Cardiac fibroblast (primary cell): ENCODE measurements at regions not wholly inside any gene's neighbourhood (a gene's known extent, or its start where the extent isn't known, plus 50 kb on each side); places are given as distances from the start of the nearest gene placed in this dataset.

ENCODE experiments used
- DNase-seq, 2 donors: peaks; one replicate each; pipeline versions ENCODE4 v3.0.0 to v3.0.0-alpha.2; 2010; ENCODE audit warnings: low read depth in 2 of 2
- H3K4me3 ChIP-seq, 2 donors: replicated peaks in 1 of 2; 1 replicate in 1 of 2; 2 replicates in 1 of 2; pipeline ENCODE4 v1.5.1; 2011; ENCODE audit warnings: low read depth in 2 of 2, low read length in 2 of 2, mild to moderate bottlenecking in 2 of 2, moderate library complexity in 1 of 2
- TF ChIP-seq, protein P1 (sequence below): IDR thresholded peaks from one replicate; pipeline ENCODE4 v1.5.1; 2011; ENCODE audit warnings: low read depth, mild to moderate bottlenecking, low read length, inconsistent platforms

DNA sequence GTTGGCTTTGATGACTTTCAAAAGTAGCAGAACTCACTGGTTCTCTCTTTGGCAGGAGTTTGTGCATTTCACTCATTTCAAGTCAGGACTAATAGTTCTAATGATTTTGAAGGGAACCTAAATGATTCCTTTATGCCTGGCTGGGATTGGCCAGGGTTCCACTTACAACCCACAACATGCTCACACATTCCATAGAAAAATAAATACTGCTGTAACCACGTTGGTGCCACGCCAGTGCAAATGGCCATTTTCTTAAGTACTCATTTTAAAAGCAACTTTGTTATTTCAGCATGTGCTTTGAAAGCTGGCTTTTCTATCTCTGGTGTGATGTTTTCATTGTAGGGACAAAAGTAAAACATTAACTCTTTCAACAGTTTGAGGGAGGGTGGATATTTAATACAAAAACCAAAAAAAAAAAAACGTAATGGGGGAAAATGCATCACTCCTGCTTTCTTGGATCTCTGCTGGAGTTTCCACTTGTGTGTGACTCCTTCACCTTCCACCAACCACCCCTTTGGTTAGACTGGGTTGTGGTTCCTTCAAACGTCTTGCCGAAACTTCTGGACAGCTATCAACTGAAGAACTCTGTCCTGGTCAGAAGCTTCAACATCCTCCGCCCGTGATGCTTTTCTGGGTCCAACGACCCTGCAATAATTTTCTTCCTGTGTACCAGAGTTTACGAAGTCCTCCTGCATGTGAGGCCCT, 300.4 kb upstream of the RUNX1 start:
- TF ChIP-seq, protein P1, sequence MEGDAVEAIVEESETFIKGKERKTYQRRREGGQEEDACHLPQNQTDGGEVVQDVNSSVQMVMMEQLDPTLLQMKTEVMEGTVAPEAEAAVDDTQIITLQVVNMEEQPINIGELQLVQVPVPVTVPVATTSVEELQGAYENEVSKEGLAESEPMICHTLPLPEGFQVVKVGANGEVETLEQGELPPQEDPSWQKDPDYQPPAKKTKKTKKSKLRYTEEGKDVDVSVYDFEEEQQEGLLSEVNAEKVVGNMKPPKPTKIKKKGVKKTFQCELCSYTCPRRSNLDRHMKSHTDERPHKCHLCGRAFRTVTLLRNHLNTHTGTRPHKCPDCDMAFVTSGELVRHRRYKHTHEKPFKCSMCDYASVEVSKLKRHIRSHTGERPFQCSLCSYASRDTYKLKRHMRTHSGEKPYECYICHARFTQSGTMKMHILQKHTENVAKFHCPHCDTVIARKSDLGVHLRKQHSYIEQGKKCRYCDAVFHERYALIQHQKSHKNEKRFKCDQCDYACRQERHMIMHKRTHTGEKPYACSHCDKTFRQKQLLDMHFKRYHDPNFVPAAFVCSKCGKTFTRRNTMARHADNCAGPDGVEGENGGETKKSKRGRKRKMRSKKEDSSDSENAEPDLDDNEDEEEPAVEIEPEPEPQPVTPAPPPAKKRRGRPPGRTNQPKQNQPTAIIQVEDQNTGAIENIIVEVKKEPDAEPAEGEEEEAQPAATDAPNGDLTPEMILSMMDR = no peak
- DNase-seq = no peak
- H3K4me3 ChIP-seq = no peak overlapping the region

DNA sequence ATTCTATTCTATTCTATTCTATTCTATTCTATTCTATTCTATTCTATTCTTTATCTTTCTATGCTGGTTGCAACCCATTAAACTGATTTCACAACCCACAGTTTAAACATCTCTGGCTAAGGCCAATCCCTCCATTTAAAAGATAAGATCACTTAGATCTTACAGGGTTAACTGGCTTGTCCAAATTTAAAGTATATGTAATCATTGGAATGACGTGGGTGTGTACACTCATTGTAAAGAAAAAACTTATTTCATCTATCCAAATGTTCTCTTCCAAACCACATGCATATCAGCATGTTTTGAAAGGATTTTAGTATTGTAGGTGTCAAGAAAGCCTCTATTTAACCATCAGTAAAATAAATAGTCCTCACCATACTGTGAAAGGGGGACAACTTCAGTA, 299.6 kb upstream of the RUNX1 start:
- DNase-seq = no peak
- TF ChIP-seq, protein P1 = no peak
- H3K4me3 ChIP-seq = no peak overlapping the region

DNA sequence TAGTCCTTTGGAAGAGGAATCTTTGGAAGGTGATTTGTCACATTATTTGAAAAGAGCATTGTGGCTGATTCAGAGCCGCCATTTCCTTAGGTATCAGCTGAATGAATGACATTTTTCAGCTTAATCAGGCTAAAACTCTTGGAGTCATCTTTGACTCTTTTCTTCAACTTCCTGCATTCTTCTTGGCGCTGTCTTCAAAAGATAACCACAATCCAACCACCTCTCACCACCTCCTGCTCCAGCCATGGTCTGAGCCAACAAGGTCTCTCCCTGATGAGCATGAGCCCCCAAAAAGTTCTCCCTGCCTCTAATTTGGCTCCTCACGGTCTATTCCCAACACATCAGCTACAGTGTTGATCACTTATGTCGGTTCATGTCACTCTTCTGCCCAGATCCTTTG, 297.6 kb upstream of the RUNX1 start:
- DNase-seq = no peak
- TF ChIP-seq, protein P1 = no peak
- no peak overlapping the region for H3K4me3 ChIP-seq

DNA sequence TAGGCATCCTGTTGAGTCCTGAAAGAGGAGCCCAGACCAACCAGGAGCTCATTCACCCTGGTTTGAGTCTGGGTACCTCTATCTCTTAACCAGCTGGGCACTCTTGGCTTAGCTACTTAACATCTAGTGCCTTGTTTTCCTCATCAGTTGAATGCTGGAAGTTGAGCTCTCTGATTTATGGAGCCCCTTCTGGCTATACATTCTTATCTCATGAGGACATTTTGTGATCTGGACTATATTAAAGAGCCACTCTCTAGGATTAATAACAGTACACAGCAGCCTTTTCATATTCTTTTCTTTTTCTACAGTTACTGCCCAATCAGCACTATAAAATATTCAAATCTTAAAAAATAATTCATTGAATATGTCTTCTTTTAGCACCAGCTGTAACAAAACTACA, 296.9 kb upstream of the RUNX1 start:
- no peak overlapping the region for H3K4me3 ChIP-seq
- no peak for DNase-seq
- TF ChIP-seq, protein P1 = no peak

DNA sequence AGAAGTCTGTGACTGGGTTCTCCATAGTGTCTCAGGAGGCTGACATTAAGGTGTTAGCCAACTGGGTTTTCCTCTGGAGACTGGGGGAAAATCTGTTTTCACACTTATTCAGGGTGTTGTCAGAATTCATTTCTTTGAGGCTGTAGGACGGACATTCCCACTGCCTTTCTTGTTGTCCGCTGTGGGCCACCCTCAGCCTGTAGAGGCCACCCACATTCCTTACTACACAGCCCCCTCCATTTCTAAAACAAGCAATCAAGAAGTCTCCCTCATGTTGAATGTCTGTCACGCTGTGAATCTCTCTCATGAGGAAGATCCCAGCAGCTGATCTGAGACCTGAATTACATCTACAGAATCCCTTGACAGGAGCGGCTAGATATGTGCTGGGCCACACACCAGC, 295.5 kb upstream of the RUNX1 start:
- H3K4me3 ChIP-seq = no peak overlapping the region
- TF ChIP-seq, protein P1 = no peak
- no peak for DNase-seq

GRCh38 chr21:35343046-35343819, 294.1 kb upstream of the RUNX1 start:
- no peak overlapping the region for H3K4me3 ChIP-seq
- DNase-seq = no peak
- TF ChIP-seq, protein P1 = no peak

GRCh38 chr21:35342440-35342839, 293.3 kb upstream of the RUNX1 start:
- H3K4me3 ChIP-seq = no peak overlapping the region
- TF ChIP-seq, protein P1 = no peak
- DNase-seq = no peak
